HepG2 (cell line): ENCODE measurements at regions not wholly inside any gene's neighbourhood (a gene's known extent, or its start where the extent isn't known, plus 50 kb on each side); places are given as distances from the start of the nearest gene placed in this dataset.

Experiments
- ATAC-seq: fragments of 200-7000 bp; cut with Tn5 transposase; 3 replicates; pipeline ENCODE4 v1.9.1; 2020; ENCODE audit warnings: mild to moderate bottlenecking, moderate library complexity
- BruUV-seq: library from RNA; stranded (reverse); fragments of 400-500 nt; replicated peaks from 2 replicates; lab custom pipeline; 2021; lab: Mats Ljungman, UMichigan
- CTCF ChIA-PET: fragments of 300-600 bp; formaldehyde crosslinking; extraction: SDS; loops from one replicate; lab custom pipeline; 2021; ENCODE audit warnings: low total read pairs, inconsistent platforms, low intra/inter-chr PET ratio; lab: Yijun Ruan, JAX
- POLR2A ChIA-PET: fragments of 350-600 bp; sonication (Branson Sonifier 250); formaldehyde crosslinking; loops from one replicate; lab custom pipeline; 2020; ENCODE audit warnings: antibody characterized with exemption, inconsistent platforms; lab: Yijun Ruan, JAX
- DNase-seq: peaks from one replicate; pipeline ENCODE4 v3.0.0-alpha.2; 2015; ENCODE audit warnings: low spot score
- FAIRE-seq: peaks from 3 replicates; lab custom pipeline; 2011; peaks lifted over from hg19 to GRCh38; lab: Jason Lieb, UNC
- H2AFZ ChIP-seq: one replicate; pipeline ENCODE4 v1.6.1; 2011; ENCODE audit warnings: low read length, inconsistent platforms
- H3K27ac ChIP-seq: fragments of 300-600 bp; 3 replicates; pipeline ENCODE4 v1.8.0; 2011; ENCODE audit warnings: mixed run types, mild to moderate bottlenecking, mixed read lengths, low read length, inconsistent platforms; ENCODE audit not compliant: insufficient read depth; ENCODE audit errors: extremely low read length
- H3K27me3 ChIP-seq, 2 experiments: fragments of 200-600 bp in 1 of 2; 2 replicates in 1 of 2; 3 replicates in 1 of 2; pipeline versions ENCODE4 v1.6.0 to v1.8.0; 2011; ENCODE audit warnings: low read length in 2 of 2, mild to moderate bottlenecking in 2 of 2, moderate library complexity in 2 of 2, inconsistent platforms in 1 of 2; ENCODE audit not compliant: insufficient read depth in 2 of 2, control insufficient read depth in 1 of 2
- H3K36me3 ChIP-seq, 2 experiments: fragments of 200-600 bp in 1 of 2; replicated peaks in 1 of 2; 2 replicates in 1 of 2; 3 replicates in 1 of 2; pipeline versions ENCODE4 v1.5.1 to v1.8.0; 2011; ENCODE audit warnings: low read length in 2 of 2, inconsistent platforms in 1 of 2; ENCODE audit not compliant: insufficient read depth in 2 of 2, control insufficient read depth in 1 of 2
- H3K4me1 ChIP-seq: 2 replicates; pipeline ENCODE4 v1.5.1; 2012; ENCODE audit warnings: low read length, inconsistent platforms; ENCODE audit not compliant: insufficient read depth
- H3K4me2 ChIP-seq: 2 replicates; pipeline ENCODE4 v1.6.0; 2011; ENCODE audit warnings: low read depth, low read length, inconsistent platforms
- H3K4me3 ChIP-seq, 3 experiments: fragments of 200-600 bp in 1 of 3; sonication (generic), shearing (Covaris generic) in 1 of 3; replicated peaks in 1 of 3; 2 replicates each; pipeline ENCODE4 v1.5.1; 2011 to 2016; ENCODE audit warnings: low read length in 3 of 3, inconsistent platforms in 2 of 3, low read depth in 2 of 3, mild to moderate bottlenecking in 2 of 3, control low read depth in 1 of 3, mixed read lengths in 1 of 3; ENCODE audit not compliant: insufficient read depth in 1 of 3
- H3K79me2 ChIP-seq: one replicate; pipeline ENCODE4 v1.6.1; 2011; ENCODE audit warnings: low read length, inconsistent platforms; ENCODE audit not compliant: insufficient read depth
- H3K9ac ChIP-seq: 2 replicates; pipeline ENCODE4 v1.6.0; 2011; ENCODE audit warnings: mild to moderate bottlenecking, low read depth, low read length, inconsistent platforms; ENCODE audit not compliant: insufficient read depth
- H3K9me3 ChIP-seq: 2 replicates; pipeline ENCODE4 v1.5.1; 2012; ENCODE audit warnings: mild to moderate bottlenecking, low read length
- H4K20me1 ChIP-seq: 2 replicates; pipeline ENCODE4 v1.6.0; 2011; ENCODE audit warnings: inconsistent platforms, mild to moderate bottlenecking, low read length, moderate library complexity; ENCODE audit not compliant: insufficient read depth
- BRCA1 ChIP-seq: sonication (generic); formaldehyde crosslinking; IDR thresholded peaks from 2 replicates; pipeline ENCODE4 v1.4.0; 2020; ENCODE audit warnings: missing genetic modification reagents
- ELF3 ChIP-seq: IDR thresholded peaks from 2 replicates; pipeline ENCODE4 v1.6.1; 2016; ENCODE audit warnings: missing genetic modification reagents, missing compliant biosample characterization
- ETV5 ChIP-seq: IDR thresholded peaks from 2 replicates; pipeline ENCODE4 v1.6.1; 2018; ENCODE audit warnings: missing biosample characterization, missing genetic modification reagents, inconsistent platforms, borderline replicate concordance
- FOSL2 ChIP-seq: sonication (generic); formaldehyde crosslinking; IDR thresholded peaks from 2 replicates; pipeline ENCODE4 v1.4.0; 2020; ENCODE audit warnings: missing genetic modification reagents
- KLF9 ChIP-seq: IDR thresholded peaks from 2 replicates; pipeline ENCODE4 v1.6.1; 2016; ENCODE audit warnings: low read depth
- TCF7 ChIP-seq: sonication (generic); IDR thresholded peaks from 2 replicates; pipeline ENCODE4 v1.6.1; 2016; ENCODE audit warnings: antibody characterized with exemption, low read depth
- TCF7L2 ChIP-seq: IDR thresholded peaks from 2 replicates; pipeline ENCODE4 v1.6.1; 2011; ENCODE audit warnings: mild to moderate bottlenecking, low read depth, low read length, moderate library complexity
- ZNF20 ChIP-seq: sonication (generic); formaldehyde crosslinking; IDR thresholded peaks from 2 replicates; pipeline ENCODE4 v1.4.0; 2020; ENCODE audit warnings: mild to moderate bottlenecking, moderate library complexity, missing genetic modification reagents
- ZNF253 ChIP-seq: sonication (generic); formaldehyde crosslinking; IDR thresholded peaks from 2 replicates; pipeline ENCODE4 v1.8.0; 2022; ENCODE audit warnings: mild to moderate bottlenecking, missing genetic modification reagents, borderline replicate concordance
- ZNF264 ChIP-seq: sonication (generic); formaldehyde crosslinking; IDR thresholded peaks from 2 replicates; pipeline ENCODE4 v1.4.0; 2020; ENCODE audit warnings: missing genetic modification reagents
- ZNF549 ChIP-seq: sonication (generic); formaldehyde crosslinking; IDR thresholded peaks from 2 replicates; pipeline ENCODE4 v1.5.0; 2020; ENCODE audit warnings: missing genetic modification reagents
- ZNF746 ChIP-seq: sonication (generic); formaldehyde crosslinking; IDR thresholded peaks from 2 replicates; pipeline ENCODE4 v1.8.0; 2022; ENCODE audit warnings: mild to moderate bottlenecking, missing genetic modification reagents
- ZNF790 ChIP-seq: sonication (generic); formaldehyde crosslinking; IDR thresholded peaks from 2 replicates; pipeline ENCODE4 v1.8.0; 2022; ENCODE audit warnings: missing genetic modification reagents, mild to moderate bottlenecking, borderline replicate concordance
- ZNF83 ChIP-seq: sonication (generic); formaldehyde crosslinking; IDR thresholded peaks from 2 replicates; pipeline ENCODE4 v1.4.0; 2020; ENCODE audit warnings: missing genetic modification reagents, mild to moderate bottlenecking, borderline replicate concordance
- ZSCAN22 ChIP-seq: sonication (generic); formaldehyde crosslinking; IDR thresholded peaks from 2 replicates; pipeline ENCODE4 v1.4.0; 2020; ENCODE audit warnings: mild to moderate bottlenecking, missing genetic modification reagents
- WGBS: methylation state at CpG from one replicate; pipeline ENCODE4 v1.1.6; 2017; ENCODE audit warnings: low lambda C conversion rate; 5-methylcytosine and 5-hydroxymethylcytosine counted together
- in situ Hi-C: cut with HindIII; loops from 2 replicates; pipeline ENCODE4 v1.10.0; 2017; ENCODE audit warnings: low pct_unique_long_range_greater_than_20kb; ENCODE audit not compliant: extremely low pct_ligation_motif_present
- intact Hi-C: fragments of 100-400 bp; cut with micrococcal nuclease; formaldehyde crosslinking; loops from one replicate; pipeline ENCODE4 v1.10.0; 2022; ENCODE audit not compliant: unreplicated experiment
- TF ChIP-seq, protein P1 (sequence below): IDR thresholded peaks from 2 replicates; pipeline ENCODE4 v1.4.0; 2020; ENCODE audit warnings: mild to moderate bottlenecking, missing genetic modification reagents
- TF ChIP-seq, protein P2 (sequence below): sonication (generic); formaldehyde crosslinking; IDR thresholded peaks from 2 replicates; pipeline ENCODE4 v1.4.0; 2020; ENCODE audit warnings: mild to moderate bottlenecking, missing genetic modification reagents
- TF ChIP-seq, protein P3 (sequence below): sonication (generic); formaldehyde crosslinking; IDR thresholded peaks from 2 replicates; pipeline ENCODE4 v1.4.0; 2020; ENCODE audit warnings: missing genetic modification reagents; ENCODE audit errors: not compliant biosample characterization
- TF ChIP-seq, protein P4 (sequence below): sonication (generic); formaldehyde crosslinking; IDR thresholded peaks from 2 replicates; pipeline ENCODE4 v1.4.0; 2020; ENCODE audit warnings: low read depth, missing genetic modification reagents

DNA sequence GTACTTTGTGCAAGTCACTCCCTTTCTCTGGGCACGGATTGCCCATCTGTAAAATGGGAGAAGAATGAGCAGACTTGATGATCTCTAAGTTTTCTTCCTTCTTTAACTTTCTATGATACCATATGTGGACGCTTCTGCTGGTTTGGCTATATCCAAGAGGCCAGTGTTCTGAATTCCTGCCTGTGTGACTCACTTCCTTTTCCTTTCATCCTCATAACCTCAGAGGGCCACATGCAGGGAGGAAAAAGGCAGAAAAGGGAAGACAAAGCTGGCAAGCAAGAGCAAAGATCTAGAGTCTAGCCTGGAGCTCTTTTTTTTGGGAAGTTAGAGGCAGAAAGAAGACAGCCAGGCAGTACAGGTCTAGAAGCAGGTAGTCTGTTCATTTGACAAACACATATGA, 151.2 kb downstream of the OMA1 start:
- Histone ChIP-seq H3K4me2 (no peak overlapping the region), H3K79me2 (no peaks in the 10 kb centered on the region), H3K27me3 (no peaks in the 10 kb centered on the region), H3K36me3 (no peaks in the 10 kb centered on the region), H3K9me3 (no peaks in the 10 kb centered on the region), H3K4me1 (peaks cover 17% of the 10 kb centered on the region), H2AFZ (no peak overlapping the region), H4K20me1 (no peaks in the 10 kb centered on the region), H3K4me3 (no peak overlapping the region), H3K9ac (no peak overlapping the region), H3K27ac (no peak overlapping the region)
- intact Hi-C loops = no loop called here
- in situ Hi-C loops = no loop called here
- peak; percentile 45 for DNase-seq
- CTCF ChIA-PET = no interaction called here
- FAIRE-seq = no peak
- WGBS = 0% methylated on average over 2 of the region's 2 CpGs
- peak; percentile 57 for ATAC-seq
- POLR2A ChIA-PET = no interaction called here
- no TSS peak for BruUV-seq
- TF ChIP-seq ZNF253 = no peak
- TF ChIP-seq TCF7 = peak; percentile 55; the same call in 1 of the 2 replicates
- TF ChIP-seq, protein P1, sequence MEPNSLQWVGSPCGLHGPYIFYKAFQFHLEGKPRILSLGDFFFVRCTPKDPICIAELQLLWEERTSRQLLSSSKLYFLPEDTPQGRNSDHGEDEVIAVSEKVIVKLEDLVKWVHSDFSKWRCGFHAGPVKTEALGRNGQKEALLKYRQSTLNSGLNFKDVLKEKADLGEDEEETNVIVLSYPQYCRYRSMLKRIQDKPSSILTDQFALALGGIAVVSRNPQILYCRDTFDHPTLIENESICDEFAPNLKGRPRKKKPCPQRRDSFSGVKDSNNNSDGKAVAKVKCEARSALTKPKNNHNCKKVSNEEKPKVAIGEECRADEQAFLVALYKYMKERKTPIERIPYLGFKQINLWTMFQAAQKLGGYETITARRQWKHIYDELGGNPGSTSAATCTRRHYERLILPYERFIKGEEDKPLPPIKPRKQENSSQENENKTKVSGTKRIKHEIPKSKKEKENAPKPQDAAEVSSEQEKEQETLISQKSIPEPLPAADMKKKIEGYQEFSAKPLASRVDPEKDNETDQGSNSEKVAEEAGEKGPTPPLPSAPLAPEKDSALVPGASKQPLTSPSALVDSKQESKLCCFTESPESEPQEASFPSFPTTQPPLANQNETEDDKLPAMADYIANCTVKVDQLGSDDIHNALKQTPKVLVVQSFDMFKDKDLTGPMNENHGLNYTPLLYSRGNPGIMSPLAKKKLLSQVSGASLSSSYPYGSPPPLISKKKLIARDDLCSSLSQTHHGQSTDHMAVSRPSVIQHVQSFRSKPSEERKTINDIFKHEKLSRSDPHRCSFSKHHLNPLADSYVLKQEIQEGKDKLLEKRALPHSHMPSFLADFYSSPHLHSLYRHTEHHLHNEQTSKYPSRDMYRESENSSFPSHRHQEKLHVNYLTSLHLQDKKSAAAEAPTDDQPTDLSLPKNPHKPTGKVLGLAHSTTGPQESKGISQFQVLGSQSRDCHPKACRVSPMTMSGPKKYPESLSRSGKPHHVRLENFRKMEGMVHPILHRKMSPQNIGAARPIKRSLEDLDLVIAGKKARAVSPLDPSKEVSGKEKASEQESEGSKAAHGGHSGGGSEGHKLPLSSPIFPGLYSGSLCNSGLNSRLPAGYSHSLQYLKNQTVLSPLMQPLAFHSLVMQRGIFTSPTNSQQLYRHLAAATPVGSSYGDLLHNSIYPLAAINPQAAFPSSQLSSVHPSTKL (CRISPR knock-in tag) = peak; percentile 47; the same call in 1 of the 2 replicates
- no peak for TF ChIP-seq ZNF83 (CRISPR knock-in tag)
- TF ChIP-seq ZNF549 (CRISPR knock-in tag) = no peak
- no peak for TF ChIP-seq ZNF746 (CRISPR knock-in tag)
- TF ChIP-seq FOSL2 (CRISPR knock-in tag) = peak; percentile 86
- TF ChIP-seq TCF7L2 = no peak
- peak; percentile 51; the same call in 1 of the 2 replicates for TF ChIP-seq ELF3 (CRISPR knock-in tag)
- TF ChIP-seq, protein P2, sequence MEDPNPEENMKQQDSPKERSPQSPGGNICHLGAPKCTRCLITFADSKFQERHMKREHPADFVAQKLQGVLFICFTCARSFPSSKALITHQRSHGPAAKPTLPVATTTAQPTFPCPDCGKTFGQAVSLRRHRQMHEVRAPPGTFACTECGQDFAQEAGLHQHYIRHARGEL = no peak
- TF ChIP-seq BRCA1 (CRISPR knock-in tag) = no peak
- no peak for TF ChIP-seq ZNF790 (CRISPR knock-in tag)
- peak; percentile 80; the same call in 1 of the 2 replicates for TF ChIP-seq ETV5 (CRISPR knock-in tag)
- no peak for TF ChIP-seq ZSCAN22 (CRISPR knock-in tag)
- no peak for TF ChIP-seq ZNF20
- TF ChIP-seq KLF9 = no peak
- TF ChIP-seq, protein P3, sequence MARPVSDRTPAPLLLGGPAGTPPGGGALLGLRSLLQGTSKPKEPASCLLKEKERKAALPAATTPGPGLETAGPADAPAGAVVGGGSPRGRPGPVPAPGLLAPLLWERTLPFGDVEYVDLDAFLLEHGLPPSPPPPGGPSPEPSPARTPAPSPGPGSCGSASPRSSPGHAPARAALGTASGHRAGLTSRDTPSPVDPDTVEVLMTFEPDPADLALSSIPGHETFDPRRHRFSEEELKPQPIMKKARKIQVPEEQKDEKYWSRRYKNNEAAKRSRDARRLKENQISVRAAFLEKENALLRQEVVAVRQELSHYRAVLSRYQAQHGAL (CRISPR knock-in tag) = no peak
- TF ChIP-seq, protein P4, sequence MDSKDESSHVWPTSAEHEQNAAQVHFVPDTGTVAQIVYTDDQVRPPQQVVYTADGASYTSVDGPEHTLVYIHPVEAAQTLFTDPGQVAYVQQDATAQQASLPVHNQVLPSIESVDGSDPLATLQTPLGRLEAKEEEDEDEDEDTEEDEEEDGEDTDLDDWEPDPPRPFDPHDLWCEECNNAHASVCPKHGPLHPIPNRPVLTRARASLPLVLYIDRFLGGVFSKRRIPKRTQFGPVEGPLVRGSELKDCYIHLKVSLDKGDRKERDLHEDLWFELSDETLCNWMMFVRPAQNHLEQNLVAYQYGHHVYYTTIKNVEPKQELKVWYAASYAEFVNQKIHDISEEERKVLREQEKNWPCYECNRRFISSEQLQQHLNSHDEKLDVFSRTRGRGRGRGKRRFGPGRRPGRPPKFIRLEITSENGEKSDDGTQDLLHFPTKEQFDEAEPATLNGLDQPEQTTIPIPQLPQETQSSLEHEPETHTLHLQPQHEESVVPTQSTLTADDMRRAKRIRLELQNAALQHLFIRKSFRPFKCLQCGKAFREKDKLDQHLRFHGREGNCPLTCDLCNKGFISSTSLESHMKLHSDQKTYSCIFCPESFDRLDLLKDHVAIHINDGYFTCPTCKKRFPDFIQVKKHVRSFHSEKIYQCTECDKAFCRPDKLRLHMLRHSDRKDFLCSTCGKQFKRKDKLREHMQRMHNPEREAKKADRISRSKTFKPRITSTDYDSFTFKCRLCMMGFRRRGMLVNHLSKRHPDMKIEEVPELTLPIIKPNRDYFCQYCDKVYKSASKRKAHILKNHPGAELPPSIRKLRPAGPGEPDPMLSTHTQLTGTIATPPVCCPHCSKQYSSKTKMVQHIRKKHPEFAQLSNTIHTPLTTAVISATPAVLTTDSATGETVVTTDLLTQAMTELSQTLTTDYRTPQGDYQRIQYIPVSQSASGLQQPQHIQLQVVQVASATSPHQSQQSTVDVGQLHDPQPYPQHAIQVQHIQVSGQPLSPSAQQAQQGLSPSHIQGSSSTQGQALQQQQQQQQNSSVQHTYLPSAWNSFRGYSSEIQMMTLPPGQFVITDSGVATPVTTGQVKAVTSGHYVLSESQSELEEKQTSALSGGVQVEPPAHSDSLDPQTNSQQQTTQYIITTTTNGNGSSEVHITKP (CRISPR knock-in tag) = no peak
- no peak for TF ChIP-seq ZNF264 (CRISPR knock-in tag)
